HEK293 (cell line): ENCODE measurements at regions not wholly inside any gene's neighbourhood (a gene's known extent, or its start where the extent isn't known, plus 50 kb on each side); places are given as distances from the start of the nearest gene placed in this dataset.

Source experiments
- CTCF ChIA-PET: fragments of 350-600 bp; formaldehyde crosslinking; extraction: SDS; loops from one replicate; lab custom pipeline; 2021; ENCODE audit warnings: antibody characterized with exemption; lab: Yijun Ruan, JAX
- POLR2A ChIA-PET: fragments of 300-600 bp; formaldehyde crosslinking; extraction: SDS; loops from one replicate; lab custom pipeline; 2020; ENCODE audit warnings: antibody characterized with exemption, inconsistent platforms; lab: Yijun Ruan, JAX
- H3K27ac ChIP-seq: fragments of 200-500 bp; sonication (Bioruptor generic); 2 replicates; pipeline ENCODE4 v1.5.1; 2014; ENCODE audit warnings: low read depth, low read length, control low read depth, inconsistent platforms; ENCODE audit errors: extremely low read depth
- H3K36me3 ChIP-seq, 2 experiments: fragments of 200-500 bp in 1 of 2; sonication (Bioruptor generic) in 1 of 2; 1 replicate in 1 of 2; 2 replicates in 1 of 2; pipeline ENCODE4 v1.5.1; 2014 to 2017; ENCODE audit warnings: inconsistent platforms in 2 of 2, low read length in 2 of 2; ENCODE audit not compliant: control insufficient read depth in 2 of 2, insufficient read depth in 1 of 2
- H3K4me1 ChIP-seq: fragments of 200-500 bp; sonication (Bioruptor generic); 2 replicates; pipeline ENCODE4 v1.5.1; 2014; ENCODE audit warnings: mild to moderate bottlenecking, low read length, inconsistent platforms; ENCODE audit not compliant: control insufficient read depth, insufficient read depth
- H3K4me3 ChIP-seq: 2 replicates; pipeline ENCODE4 v1.5.1; 2011; ENCODE audit warnings: low read depth, mild to moderate bottlenecking, control low read depth, low read length, moderate library complexity
- H3K9me3 ChIP-seq: fragments of 200-500 bp; sonication (Bioruptor generic); 2 replicates; pipeline ENCODE4 v1.5.1; 2014; ENCODE audit warnings: low read depth, low read length, inconsistent platforms; ENCODE audit not compliant: control insufficient read depth, insufficient read depth
- BCL11B ChIP-seq: fragments of 450-650 bp; formaldehyde crosslinking; IDR thresholded peaks from 2 replicates; pipeline ENCODE4 v1.5.1; 2016; ENCODE audit warnings: low read depth, missing biosample characterization, missing genetic modification characterization
- KLF1 ChIP-seq: fragments of 450-650 bp; formaldehyde crosslinking; IDR thresholded peaks from 2 replicates; pipeline ENCODE4 v1.5.1; 2016; ENCODE audit warnings: missing biosample characterization, missing genetic modification characterization
- MEIS1 ChIP-seq: sonication (generic); formaldehyde crosslinking; IDR thresholded peaks from 2 replicates; pipeline ENCODE4 v1.8.1; 2022; ENCODE audit warnings: missing genetic modification reagents, mild to moderate bottlenecking, borderline replicate concordance
- SP7 ChIP-seq: fragments of 450-650 bp; formaldehyde crosslinking; IDR thresholded peaks from 2 replicates; pipeline ENCODE4 v1.5.1; 2016; ENCODE audit warnings: missing biosample characterization, missing genetic modification characterization
- ZBTB48 ChIP-seq: fragments of 450-650 bp; formaldehyde crosslinking; IDR thresholded peaks from 2 replicates; pipeline ENCODE4 v1.5.1; 2016; ENCODE audit warnings: missing biosample characterization, missing genetic modification characterization
- ZNF121 ChIP-seq: fragments of 450-650 bp; formaldehyde crosslinking; IDR thresholded peaks from 2 replicates; pipeline ENCODE4 v1.5.1; 2016; ENCODE audit warnings: missing biosample characterization, missing genetic modification characterization
- ZNF184 ChIP-seq: fragments of 450-650 bp; IDR thresholded peaks from 2 replicates; pipeline ENCODE4 v1.5.1; 2018; ENCODE audit warnings: missing biosample characterization, mild to moderate bottlenecking, missing genetic modification characterization
- ZNF19 ChIP-seq: fragments of 450-650 bp; formaldehyde crosslinking; IDR thresholded peaks from 2 replicates; pipeline ENCODE4; 2016; ENCODE audit warnings: missing biosample characterization, missing genetic modification characterization, low read depth
- ZNF221 ChIP-seq: fragments of 450-650 bp; formaldehyde crosslinking; IDR thresholded peaks from 2 replicates; pipeline ENCODE4 v1.5.1; 2017; ENCODE audit warnings: missing biosample characterization, missing genetic modification characterization, borderline replicate concordance
- ZNF426 ChIP-seq: fragments of 450-650 bp; formaldehyde crosslinking; IDR thresholded peaks from 2 replicates; pipeline ENCODE4 v1.5.1; 2017; ENCODE audit warnings: missing biosample characterization, missing genetic modification characterization, mild to moderate bottlenecking, inconsistent platforms, moderate library complexity
- ZNF433 ChIP-seq: fragments of 450-650 bp; formaldehyde crosslinking; IDR thresholded peaks from 2 replicates; pipeline ENCODE4 v1.5.1; 2016; ENCODE audit warnings: missing biosample characterization, missing genetic modification characterization, low read depth
- ZNF48 ChIP-seq: fragments of 450-650 bp; formaldehyde crosslinking; IDR thresholded peaks from 2 replicates; pipeline ENCODE4 v1.5.1; 2016; ENCODE audit warnings: missing biosample characterization, missing genetic modification characterization
- ZNF530 ChIP-seq: fragments of 450-650 bp; formaldehyde crosslinking; IDR thresholded peaks from 2 replicates; pipeline ENCODE4 v1.5.1; 2016; ENCODE audit warnings: low read depth, missing biosample characterization, missing genetic modification characterization
- ZNF544 ChIP-seq: fragments of 450-650 bp; formaldehyde crosslinking; IDR thresholded peaks from 2 replicates; pipeline ENCODE4 v1.5.0; 2017; ENCODE audit warnings: missing biosample characterization, missing genetic modification characterization
- ZNF658 ChIP-seq: fragments of 450-650 bp; formaldehyde crosslinking; IDR thresholded peaks from 2 replicates; pipeline ENCODE4; 2016; ENCODE audit warnings: missing biosample characterization, missing genetic modification characterization
- ZSCAN23 ChIP-seq: fragments of 450-650 bp; formaldehyde crosslinking; IDR thresholded peaks from 2 replicates; pipeline ENCODE4 v1.5.1; 2016; ENCODE audit warnings: missing biosample characterization, missing genetic modification characterization
- TF ChIP-seq, protein P1 (sequence below): fragments of 450-650 bp; formaldehyde crosslinking; IDR thresholded peaks from 2 replicates; pipeline ENCODE4 v1.5.1; 2017; ENCODE audit warnings: missing biosample characterization, missing genetic modification characterization
- TF ChIP-seq, protein P2 (sequence below): fragments of 450-650 bp; formaldehyde crosslinking; IDR thresholded peaks from 2 replicates; pipeline ENCODE4 v1.5.1; 2016; ENCODE audit warnings: missing biosample characterization, missing genetic modification characterization
- TF ChIP-seq, protein P3 (sequence below): IDR thresholded peaks from 2 replicates; pipeline ENCODE4 v1.6.1; 2011; ENCODE audit warnings: mild to moderate bottlenecking, low read depth, low read length, borderline replicate concordance
- TF ChIP-seq, protein P4 (sequence below): fragments of 450-650 bp; formaldehyde crosslinking; IDR thresholded peaks from 2 replicates; pipeline ENCODE4 v1.5.1; 2016; ENCODE audit warnings: missing biosample characterization, missing genetic modification characterization, low read depth
- TF ChIP-seq, protein P5 (sequence below): fragments of 450-650 bp; IDR thresholded peaks from 2 replicates; pipeline ENCODE4 v1.5.1; 2018; ENCODE audit warnings: missing biosample characterization, missing genetic modification characterization
- TF ChIP-seq, protein P6 (sequence below): fragments of 450-650 bp; formaldehyde crosslinking; IDR thresholded peaks from 2 replicates; pipeline ENCODE4 v1.5.1; 2016; ENCODE audit warnings: missing biosample characterization, missing genetic modification characterization

DNA sequence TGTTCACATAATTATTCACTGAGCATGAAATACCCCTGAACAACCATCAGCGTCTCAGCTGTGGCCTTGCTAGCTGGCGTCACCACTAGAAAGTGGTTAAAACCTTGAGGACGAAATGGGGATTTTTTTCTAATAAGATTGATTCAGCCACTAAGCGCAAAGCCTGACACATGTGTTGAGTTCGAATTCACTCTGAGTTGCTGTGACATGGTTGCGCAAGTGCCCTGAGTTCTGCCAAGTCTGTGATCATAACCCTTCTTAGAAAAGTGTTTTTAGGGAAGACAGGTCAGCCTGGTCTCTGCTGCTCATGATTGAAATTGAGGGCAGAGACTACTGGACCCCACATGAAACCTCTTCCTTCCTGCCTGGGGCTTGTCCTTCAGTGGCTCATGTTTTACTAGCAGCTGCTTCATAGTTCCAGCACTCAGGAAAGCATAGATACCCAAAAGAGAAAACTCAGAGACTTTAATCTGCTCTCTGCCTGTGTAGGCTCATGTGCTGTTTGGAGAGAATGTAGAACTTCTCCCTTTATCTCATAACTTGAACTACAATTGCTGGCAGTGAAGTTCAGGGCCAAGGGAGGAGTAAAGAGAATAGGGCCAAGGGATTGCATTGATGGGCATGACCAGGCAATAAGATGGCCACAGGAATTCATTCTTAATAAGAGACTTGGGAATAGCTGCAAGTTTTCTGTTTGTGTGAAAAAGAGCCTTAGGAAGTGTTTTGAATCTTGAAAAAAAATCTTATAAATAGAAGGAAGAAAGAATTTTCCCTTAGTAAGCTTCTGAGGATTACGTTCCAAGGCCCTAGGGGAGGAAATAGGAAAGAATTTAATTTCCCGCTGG is 66.8 kb upstream of the CXCL14 start:
- no peaks in the 10 kb centered on the region for H3K36me3 ChIP-seq
- CTCF ChIA-PET, result interaction anchor here (0.5 to 0.8 kb wide), 3 partner anchors 79 to 183 kb away, joined by 3 to 6 read pairs (median 4); no protein-coding TSS in a partner anchor
- H3K4me3 ChIP-seq, result no peak overlapping the region
- no peaks in the 10 kb centered on the region for H3K9me3 ChIP-seq
- H3K27ac ChIP-seq, result no peak overlapping the region
- TF ChIP-seq, protein P1, sequence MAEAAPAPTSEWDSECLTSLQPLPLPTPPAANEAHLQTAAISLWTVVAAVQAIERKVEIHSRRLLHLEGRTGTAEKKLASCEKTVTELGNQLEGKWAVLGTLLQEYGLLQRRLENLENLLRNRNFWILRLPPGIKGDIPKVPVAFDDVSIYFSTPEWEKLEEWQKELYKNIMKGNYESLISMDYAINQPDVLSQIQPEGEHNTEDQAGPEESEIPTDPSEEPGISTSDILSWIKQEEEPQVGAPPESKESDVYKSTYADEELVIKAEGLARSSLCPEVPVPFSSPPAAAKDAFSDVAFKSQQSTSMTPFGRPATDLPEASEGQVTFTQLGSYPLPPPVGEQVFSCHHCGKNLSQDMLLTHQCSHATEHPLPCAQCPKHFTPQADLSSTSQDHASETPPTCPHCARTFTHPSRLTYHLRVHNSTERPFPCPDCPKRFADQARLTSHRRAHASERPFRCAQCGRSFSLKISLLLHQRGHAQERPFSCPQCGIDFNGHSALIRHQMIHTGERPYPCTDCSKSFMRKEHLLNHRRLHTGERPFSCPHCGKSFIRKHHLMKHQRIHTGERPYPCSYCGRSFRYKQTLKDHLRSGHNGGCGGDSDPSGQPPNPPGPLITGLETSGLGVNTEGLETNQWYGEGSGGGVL (tag by site-specific recombination), result no peak
- TF ChIP-seq, protein P2, sequence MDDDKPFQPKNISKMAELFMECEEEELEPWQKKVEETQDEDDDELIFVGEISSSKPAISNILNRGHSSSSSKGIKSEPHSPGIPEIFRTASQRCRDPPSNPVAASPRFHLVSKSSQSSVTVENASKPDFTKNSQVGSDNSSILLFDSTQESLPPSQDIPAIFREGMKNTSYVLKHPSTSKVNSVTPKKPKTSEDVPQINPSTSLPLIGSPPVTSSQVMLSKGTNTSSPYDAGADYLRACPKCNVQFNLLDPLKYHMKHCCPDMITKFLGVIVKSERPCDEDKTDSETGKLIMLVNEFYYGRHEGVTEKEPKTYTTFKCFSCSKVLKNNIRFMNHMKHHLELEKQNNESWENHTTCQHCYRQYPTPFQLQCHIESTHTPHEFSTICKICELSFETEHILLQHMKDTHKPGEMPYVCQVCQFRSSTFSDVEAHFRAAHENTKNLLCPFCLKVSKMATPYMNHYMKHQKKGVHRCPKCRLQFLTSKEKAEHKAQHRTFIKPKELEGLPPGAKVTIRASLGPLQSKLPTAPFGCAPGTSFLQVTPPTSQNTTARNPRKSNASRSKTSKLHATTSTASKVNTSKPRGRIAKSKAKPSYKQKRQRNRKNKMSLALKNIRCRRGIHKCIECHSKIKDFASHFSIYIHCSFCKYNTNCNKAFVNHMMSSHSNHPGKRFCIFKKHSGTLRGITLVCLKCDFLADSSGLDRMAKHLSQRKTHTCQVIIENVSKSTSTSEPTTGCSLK, result no peak
- TF ChIP-seq ZNF658 (no peak), ZNF19 (no peak), KLF1 (tag by site-specific recombination) (no peak), ZNF184 (no peak), ZNF544 (tag by site-specific recombination) (no peak), ZNF433 (tag by site-specific recombination) (no peak), MEIS1 (CRISPR knock-in tag) (no peak), ZNF530 (tag by site-specific recombination) (no peak), ZNF426 (no peak), ZBTB48 (tag by site-specific recombination) (no peak)
- TF ChIP-seq, protein P3, sequence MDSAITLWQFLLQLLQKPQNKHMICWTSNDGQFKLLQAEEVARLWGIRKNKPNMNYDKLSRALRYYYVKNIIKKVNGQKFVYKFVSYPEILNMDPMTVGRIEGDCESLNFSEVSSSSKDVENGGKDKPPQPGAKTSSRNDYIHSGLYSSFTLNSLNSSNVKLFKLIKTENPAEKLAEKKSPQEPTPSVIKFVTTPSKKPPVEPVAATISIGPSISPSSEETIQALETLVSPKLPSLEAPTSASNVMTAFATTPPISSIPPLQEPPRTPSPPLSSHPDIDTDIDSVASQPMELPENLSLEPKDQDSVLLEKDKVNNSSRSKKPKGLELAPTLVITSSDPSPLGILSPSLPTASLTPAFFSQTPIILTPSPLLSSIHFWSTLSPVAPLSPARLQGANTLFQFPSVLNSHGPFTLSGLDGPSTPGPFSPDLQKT, result no peak
- TF ChIP-seq, protein P4, sequence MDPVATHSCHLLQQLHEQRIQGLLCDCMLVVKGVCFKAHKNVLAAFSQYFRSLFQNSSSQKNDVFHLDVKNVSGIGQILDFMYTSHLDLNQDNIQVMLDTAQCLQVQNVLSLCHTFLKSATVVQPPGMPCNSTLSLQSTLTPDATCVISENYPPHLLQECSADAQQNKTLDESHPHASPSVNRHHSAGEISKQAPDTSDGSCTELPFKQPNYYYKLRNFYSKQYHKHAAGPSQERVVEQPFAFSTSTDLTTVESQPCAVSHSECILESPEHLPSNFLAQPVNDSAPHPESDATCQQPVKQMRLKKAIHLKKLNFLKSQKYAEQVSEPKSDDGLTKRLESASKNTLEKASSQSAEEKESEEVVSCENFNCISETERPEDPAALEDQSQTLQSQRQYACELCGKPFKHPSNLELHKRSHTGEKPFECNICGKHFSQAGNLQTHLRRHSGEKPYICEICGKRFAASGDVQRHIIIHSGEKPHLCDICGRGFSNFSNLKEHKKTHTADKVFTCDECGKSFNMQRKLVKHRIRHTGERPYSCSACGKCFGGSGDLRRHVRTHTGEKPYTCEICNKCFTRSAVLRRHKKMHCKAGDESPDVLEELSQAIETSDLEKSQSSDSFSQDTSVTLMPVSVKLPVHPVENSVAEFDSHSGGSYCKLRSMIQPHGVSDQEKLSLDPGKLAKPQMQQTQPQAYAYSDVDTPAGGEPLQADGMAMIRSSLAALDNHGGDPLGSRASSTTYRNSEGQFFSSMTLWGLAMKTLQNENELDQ (tag by site-specific recombination), result no peak
- TF ChIP-seq, protein P5, sequence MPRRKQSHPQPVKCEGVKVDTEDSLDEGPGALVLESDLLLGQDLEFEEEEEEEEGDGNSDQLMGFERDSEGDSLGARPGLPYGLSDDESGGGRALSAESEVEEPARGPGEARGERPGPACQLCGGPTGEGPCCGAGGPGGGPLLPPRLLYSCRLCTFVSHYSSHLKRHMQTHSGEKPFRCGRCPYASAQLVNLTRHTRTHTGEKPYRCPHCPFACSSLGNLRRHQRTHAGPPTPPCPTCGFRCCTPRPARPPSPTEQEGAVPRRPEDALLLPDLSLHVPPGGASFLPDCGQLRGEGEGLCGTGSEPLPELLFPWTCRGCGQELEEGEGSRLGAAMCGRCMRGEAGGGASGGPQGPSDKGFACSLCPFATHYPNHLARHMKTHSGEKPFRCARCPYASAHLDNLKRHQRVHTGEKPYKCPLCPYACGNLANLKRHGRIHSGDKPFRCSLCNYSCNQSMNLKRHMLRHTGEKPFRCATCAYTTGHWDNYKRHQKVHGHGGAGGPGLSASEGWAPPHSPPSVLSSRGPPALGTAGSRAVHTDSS, result no peak
- H3K4me1 ChIP-seq, result peaks cover 5% of the 10 kb centered on the region; the same call in 1 of the 2 replicates
- POLR2A ChIA-PET, result no interaction called here

DNA sequence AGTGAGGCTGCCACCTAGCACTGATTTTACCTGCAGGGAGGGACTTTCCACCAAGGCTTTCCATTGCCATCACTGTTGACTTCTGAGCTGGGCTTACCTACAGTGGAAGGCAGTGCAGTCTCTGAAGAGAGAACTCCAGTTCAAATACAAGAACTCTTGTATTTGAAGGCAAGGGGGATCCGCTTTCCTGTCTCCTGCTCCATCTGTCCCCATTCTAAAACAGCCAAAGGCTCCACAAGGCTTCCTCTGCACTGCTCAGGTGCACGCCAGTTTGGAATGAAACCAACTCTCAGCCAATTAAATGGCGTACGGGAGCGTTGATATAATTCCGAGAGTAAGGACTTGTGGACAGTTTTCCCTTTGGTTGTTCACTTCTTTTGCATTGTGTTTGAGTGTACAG is 66.0 kb upstream of the CXCL14 start:
- ChIA-PET POLR2A (no interaction called here), CTCF (interaction anchor here (0.6 kb wide), 1 partner anchor 84 kb away, joined by 3 read pairs; no protein-coding TSS in a partner anchor)
- Histone ChIP-seq H3K27ac (no peak overlapping the region), H3K9me3 (no peaks in the 10 kb centered on the region), H3K4me3 (no peak overlapping the region), H3K36me3 (no peaks in the 10 kb centered on the region), H3K4me1 (peaks cover 5% of the 10 kb centered on the region; the same call in 1 of the 2 replicates)
- TF ChIP-seq ZSCAN23 (tag by site-specific recombination) (no peak), ZNF48 (tag by site-specific recombination) (no peak), ZNF221 (tag by site-specific recombination) (no peak), ZNF121 (tag by site-specific recombination) (no peak), SP7 (no peak), BCL11B (tag by site-specific recombination) (no peak)
- TF ChIP-seq, protein P3, result no peak
- TF ChIP-seq, protein P6, sequence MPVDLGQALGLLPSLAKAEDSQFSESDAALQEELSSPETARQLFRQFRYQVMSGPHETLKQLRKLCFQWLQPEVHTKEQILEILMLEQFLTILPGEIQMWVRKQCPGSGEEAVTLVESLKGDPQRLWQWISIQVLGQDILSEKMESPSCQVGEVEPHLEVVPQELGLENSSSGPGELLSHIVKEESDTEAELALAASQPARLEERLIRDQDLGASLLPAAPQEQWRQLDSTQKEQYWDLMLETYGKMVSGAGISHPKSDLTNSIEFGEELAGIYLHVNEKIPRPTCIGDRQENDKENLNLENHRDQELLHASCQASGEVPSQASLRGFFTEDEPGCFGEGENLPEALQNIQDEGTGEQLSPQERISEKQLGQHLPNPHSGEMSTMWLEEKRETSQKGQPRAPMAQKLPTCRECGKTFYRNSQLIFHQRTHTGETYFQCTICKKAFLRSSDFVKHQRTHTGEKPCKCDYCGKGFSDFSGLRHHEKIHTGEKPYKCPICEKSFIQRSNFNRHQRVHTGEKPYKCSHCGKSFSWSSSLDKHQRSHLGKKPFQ (tag by site-specific recombination), result no peak
